NCI-H187 treated with DMSO at 0.1 percent for 48 hours (cell line): ENCODE measurements at regions not wholly inside any gene's neighbourhood (a gene's known extent, or its start where the extent isn't known, plus 50 kb on each side); places are given as distances from the start of the nearest gene placed in this dataset.
"Not testable (repeated sequence)": the region's sequence is repeated elsewhere in the genome, so short reads cannot be mapped to it uniquely, and the experiment has no call there.

Source experiments
- DNase-seq: peaks from one replicate; lab custom pipeline; 2025; lab: John Stamatoyannopoulos, UW

GRCh38 chr1:173342736-173343135 lies 134.4 kb upstream of the PRDX6 start:
- no peak for DNase-seq

- DNase-seq: no peak
These were observed 132.9 kb upstream of the PRDX6 start for GRCh38 chr1:173344034-173344743.

DNA sequence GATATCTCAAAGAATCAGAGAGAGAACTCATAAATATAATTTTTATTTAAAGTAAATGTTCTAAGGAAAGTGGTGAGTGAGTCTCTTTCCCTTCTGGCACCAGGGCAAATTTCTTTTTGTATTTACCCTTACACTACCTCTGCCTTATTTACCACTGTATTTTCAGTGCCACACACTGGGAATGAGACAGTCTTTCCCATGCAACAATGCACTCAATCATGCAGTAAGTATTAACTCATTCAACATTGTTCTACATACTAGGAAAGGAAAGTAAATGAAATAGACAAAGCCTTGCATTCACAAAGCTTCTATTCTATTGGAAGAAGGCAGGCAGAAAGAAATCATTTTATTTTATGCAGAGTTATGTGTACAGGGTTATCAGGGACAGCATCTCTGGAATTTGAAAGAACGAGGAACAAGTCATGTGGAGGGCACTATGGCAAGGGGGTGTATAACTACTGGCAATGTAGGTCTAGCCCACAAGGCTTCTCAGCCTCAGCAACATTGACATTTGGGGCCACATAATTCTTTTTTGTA lies 129.8 kb upstream of the PRDX6 start:
- no peak for DNase-seq

DNA sequence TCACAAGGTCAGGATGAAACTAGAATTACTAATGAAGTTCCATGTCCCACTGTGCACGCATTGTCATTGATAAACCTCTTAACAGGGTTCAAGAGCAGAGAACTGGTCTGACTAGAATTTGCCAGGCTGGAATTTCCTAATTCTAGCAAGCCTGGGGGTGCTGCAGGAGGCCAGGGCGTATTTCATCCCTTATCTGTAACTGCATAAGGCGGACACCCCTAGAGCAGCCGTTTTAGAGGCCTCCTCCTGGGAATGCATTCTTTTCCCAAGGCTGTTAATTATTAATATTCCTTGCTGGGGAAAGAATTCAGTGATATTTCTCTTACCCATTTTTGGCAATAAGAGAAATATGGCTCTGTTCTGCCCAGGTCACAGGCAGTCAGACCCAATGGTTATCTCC lies 124.5 kb upstream of the PRDX6 start:
- not testable (repeated sequence) for DNase-seq

DNA sequence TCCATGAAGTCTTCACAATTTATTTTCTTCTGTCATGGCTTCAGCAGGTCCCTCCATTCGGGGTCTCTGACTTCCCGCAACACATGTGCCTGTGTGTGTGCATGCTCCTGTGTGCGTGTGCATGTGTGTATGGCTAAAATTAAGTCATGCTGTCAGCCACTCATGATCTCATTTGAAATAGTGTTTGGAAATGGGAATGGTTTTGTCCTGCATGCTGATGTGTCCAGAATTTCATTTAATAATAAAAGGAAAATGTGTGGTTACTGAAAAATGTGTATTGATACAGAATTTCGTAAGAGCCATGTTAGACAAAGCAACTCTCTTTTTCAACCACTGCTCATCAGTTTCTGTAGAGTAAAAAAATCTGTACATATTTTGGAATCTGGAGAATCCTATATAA lies 123.8 kb upstream of the PRDX6 start:
- no peak for DNase-seq

GRCh38 chr1:173354937-173355280 lies 122.2 kb upstream of the PRDX6 start:
- no peak for DNase-seq

- no peak for DNase-seq
These were observed 121.7 kb upstream of the PRDX6 start for GRCh38 chr1:173355281-173356031.

- no peak for DNase-seq
These were observed 120.9 kb upstream of the PRDX6 start for GRCh38 chr1:173356191-173356762.

- no peak for DNase-seq
These were observed 116.6 kb upstream of the PRDX6 start for GRCh38 chr1:173360487-173361063.

DNA sequence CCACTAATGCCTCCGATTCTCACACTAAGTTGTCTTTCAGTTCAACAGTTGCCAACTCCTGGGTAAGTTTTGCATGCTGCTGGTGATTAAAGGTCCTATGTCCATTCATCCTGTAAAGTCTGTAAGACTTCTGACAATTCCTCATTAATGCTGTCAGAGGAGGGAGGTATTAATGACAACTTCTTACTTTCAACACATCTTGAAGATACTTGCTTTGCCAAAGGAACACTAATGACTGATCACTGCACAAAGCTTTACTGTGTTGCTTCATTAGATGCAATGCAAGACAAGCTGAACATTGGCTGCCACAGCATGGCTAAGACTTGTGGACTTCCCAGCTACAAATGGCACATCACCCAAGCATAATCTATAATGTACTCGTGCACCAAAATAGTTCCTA lies 114.6 kb upstream of the PRDX6 start:
- no peak for DNase-seq

DNA sequence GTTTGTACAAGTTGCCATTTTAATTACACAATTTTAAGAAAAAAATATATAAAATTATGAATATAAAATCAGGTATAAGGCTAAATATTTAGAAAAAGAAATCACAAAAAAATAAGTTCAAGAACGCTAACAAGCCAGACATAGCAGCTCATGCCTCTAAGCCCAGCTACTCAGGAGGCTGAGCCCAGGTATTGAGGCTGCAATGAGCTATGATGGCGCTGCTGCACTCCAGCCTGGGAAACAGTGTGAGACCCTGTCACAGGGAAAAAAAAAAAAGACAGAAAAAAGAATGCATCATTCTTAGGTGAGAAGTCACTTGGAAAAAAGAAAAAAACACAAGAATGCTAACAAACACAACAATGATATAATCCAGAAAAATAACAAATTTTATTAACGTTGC lies 112.3 kb upstream of the PRDX6 start:
- DNase-seq: no peak

DNA sequence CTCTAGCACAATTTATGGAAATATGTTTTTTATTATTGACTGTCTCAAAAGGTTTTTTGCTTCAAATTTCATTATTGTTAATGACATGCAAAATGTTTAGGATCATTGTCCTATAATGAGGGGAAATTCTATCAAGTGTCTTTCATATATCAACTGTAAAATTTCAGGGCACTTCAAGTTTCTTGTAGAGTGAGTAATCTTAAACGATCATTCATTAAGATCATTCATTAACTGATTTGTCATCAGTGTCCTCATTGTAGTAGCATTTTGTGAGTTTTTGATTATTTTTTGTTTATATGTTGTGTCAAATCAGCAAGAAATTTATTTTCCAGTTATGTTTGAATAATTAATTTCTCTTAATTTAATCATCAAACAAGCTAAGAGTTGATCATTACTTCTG lies 111.8 kb upstream of the PRDX6 start:
- DNase-seq: no peak

DNA sequence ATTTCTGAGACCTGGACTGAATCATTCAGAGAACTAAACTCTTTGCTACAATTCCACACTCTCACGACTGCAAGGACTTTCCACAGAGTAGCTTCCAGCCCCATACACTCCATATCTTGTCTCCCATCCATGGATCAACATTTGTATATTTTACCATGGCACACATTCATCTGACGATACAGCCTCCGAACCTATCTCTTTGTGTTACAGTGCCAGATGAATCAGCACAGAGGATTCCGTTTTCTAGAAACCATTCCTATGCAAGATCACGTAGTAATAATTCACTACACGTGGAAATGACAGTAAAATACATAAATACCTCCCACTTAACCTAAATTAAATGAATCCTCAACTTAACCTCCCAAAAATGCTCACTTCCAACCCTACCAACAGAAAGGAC lies 110.0 kb upstream of the PRDX6 start:
- DNase-seq: no peak

GRCh38 chr1:173370586-173370985 lies 106.5 kb upstream of the PRDX6 start:
- not testable (repeated sequence) for DNase-seq

DNA sequence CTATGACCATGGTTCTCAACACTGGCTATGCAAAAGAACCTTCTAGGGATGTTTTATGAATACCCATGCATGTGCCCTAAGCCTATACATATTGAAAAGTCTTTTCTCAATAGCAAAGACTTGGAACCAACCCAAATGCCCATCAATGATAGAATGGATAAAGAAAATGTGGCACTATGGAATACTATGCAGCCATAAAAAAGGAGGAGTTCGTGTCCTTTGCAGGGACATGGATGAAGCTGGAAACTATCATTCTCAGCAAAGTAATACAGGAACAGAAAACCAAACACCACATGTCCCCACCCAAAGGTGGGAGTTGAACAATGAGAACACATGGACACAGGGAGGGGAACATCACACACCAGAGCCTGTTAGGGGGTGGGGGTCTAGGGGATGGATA lies 101.1 kb upstream of the PRDX6 start:
- DNase-seq: not testable (repeated sequence)

- no peak for DNase-seq
These were observed 99.9 kb upstream of the PRDX6 start for GRCh38 chr1:173377266-173377665.

- no peak for DNase-seq
These were observed 93.8 kb upstream of the PRDX6 start for GRCh38 chr1:173383351-173383750.

GRCh38 chr1:173388352-173388751 lies 88.8 kb upstream of the PRDX6 start:
- DNase-seq: no peak

GRCh38 chr1:173392895-173393658 lies 84.1 kb upstream of the PRDX6 start:
- DNase-seq: no peak

DNA sequence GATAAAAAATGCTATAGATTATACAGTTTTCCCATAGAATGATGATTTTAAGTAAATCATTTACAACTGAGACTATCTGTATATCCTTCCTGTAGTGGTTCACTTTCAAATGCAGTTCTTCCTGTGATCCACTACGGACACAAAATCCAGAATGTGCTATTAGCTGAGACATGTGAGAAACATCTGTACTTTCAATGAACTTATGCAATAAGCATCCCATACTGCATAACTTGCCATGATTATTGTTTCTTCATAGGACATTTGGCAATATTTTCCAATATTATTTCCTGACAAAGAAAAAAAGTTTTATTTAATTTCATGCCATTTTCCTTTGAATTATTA lies 83.5 kb upstream of the PRDX6 start:
- DNase-seq: no peak

GRCh38 chr1:173394813-173395212 lies 82.3 kb upstream of the PRDX6 start:
- DNase-seq: not testable (repeated sequence)

GRCh38 chr1:173395762-173396161 lies 81.4 kb upstream of the PRDX6 start:
- no peak for DNase-seq
